Activated naive CD8-positive, alpha-beta T cell treated with anti-CD3 and anti-CD28 coated beads, Interleukin-2, amount 50 U/mL, for 24 hours (primary cell): ENCODE measurements at regions not wholly inside any gene's neighbourhood (a gene's known extent, or its start where the extent isn't known, plus 50 kb on each side); places are given as distances from the start of the nearest gene placed in this dataset.

Experiments used
- ATAC-seq: fragments of 150-1000 bp; cut with Tn5 transposase; one replicate; pipeline ENCODE4 v1.10.0; 2021
- DNase-seq: peaks from one replicate; pipeline ENCODE4 v3.0.0; 2021
- H3K27ac Mint-ChIP-seq: one replicate; pipeline ENCODE4 v1.8.0; 2021; ENCODE audit warnings: mild to moderate bottlenecking, mixed read lengths
- H3K27me3 Mint-ChIP-seq: one replicate; pipeline ENCODE4 v1.8.0; 2021; ENCODE audit warnings: mixed read lengths
- H3K36me3 Mint-ChIP-seq: one replicate; pipeline ENCODE4 v1.8.0; 2021; ENCODE audit warnings: low read depth, mixed read lengths
- H3K4me1 Mint-ChIP-seq: one replicate; pipeline ENCODE4 v1.8.0; 2021; ENCODE audit warnings: mixed read lengths
- H3K4me3 Mint-ChIP-seq: one replicate; pipeline ENCODE4 v1.8.0; 2021; ENCODE audit warnings: mild to moderate bottlenecking, moderate library complexity, mixed read lengths
- H3K9me3 Mint-ChIP-seq: one replicate; pipeline ENCODE4 v1.8.0; 2021; ENCODE audit warnings: mixed read lengths

GRCh38 chr13:73850104-73850873 lies 283.9 kb downstream of the KLF12 start:
- no peak overlapping the region for H3K4me3 Mint-ChIP-seq
- H3K36me3 Mint-ChIP-seq, result peaks cover 16% of the 10 kb centered on the region
- H3K9me3 Mint-ChIP-seq, result peaks cover 3% of the 10 kb centered on the region
- DNase-seq (no peak), ATAC-seq (no peak)
- peaks cover 29% of the 10 kb centered on the region for H3K4me1 Mint-ChIP-seq
- no peaks in the 10 kb centered on the region for H3K27me3 Mint-ChIP-seq
- H3K27ac Mint-ChIP-seq, result no peak overlapping the region

GRCh38 chr13:73849292-73849691 lies 284.9 kb downstream of the KLF12 start:
- Mint-ChIP-seq H3K27ac (no peak overlapping the region), H3K27me3 (no peaks in the 10 kb centered on the region), H3K4me3 (no peak overlapping the region), H3K9me3 (no peaks in the 10 kb centered on the region), H3K36me3 (peaks cover 13% of the 10 kb centered on the region), H3K4me1 (peaks cover 34% of the 10 kb centered on the region)
- no peak for ATAC-seq
- DNase-seq, result no peak

GRCh38 chr13:73844986-73845385 lies 289.2 kb downstream of the KLF12 start:
- no peak overlapping the region for H3K4me3 Mint-ChIP-seq
- DNase-seq, result no peak
- H3K9me3 Mint-ChIP-seq, result no peaks in the 10 kb centered on the region

GRCh38 chr13:73842626-73843025 lies 291.6 kb downstream of the KLF12 start:
- no peak for ATAC-seq
- no peak for DNase-seq
- peaks cover 21% of the 10 kb centered on the region for H3K36me3 Mint-ChIP-seq
- no peaks in the 10 kb centered on the region for H3K27me3 Mint-ChIP-seq
- no peak overlapping the region for H3K27ac Mint-ChIP-seq
- H3K4me3 Mint-ChIP-seq, result no peak overlapping the region
- no peaks in the 10 kb centered on the region for H3K9me3 Mint-ChIP-seq
- H3K4me1 Mint-ChIP-seq, result peaks cover 30% of the 10 kb centered on the region

More at GRCh38 chr13:73844986-73845385, 289.2 kb downstream of the KLF12 start:
- Mint-ChIP-seq H3K4me1 (peaks cover 31% of the 10 kb centered on the region), H3K27me3 (no peaks in the 10 kb centered on the region), H3K27ac (no peak overlapping the region), H3K36me3 (peaks cover 19% of the 10 kb centered on the region)
- ATAC-seq, result no peak

- Mint-ChIP-seq H3K4me3 (no peak overlapping the region), H3K27ac (no peak overlapping the region), H3K9me3 (no peaks in the 10 kb centered on the region), H3K4me1 (peaks cover 32% of the 10 kb centered on the region), H3K27me3 (no peaks in the 10 kb centered on the region), H3K36me3 (peaks cover 21% of the 10 kb centered on the region)
- no peak for DNase-seq
- no peak for ATAC-seq
Measured at GRCh38 chr13:73842184-73842583, 292.0 kb downstream of the KLF12 start.

- no peaks in the 10 kb centered on the region for H3K9me3 Mint-ChIP-seq
- DNase-seq, result no peak
- H3K4me3 Mint-ChIP-seq, result no peak overlapping the region
- H3K27ac Mint-ChIP-seq, result no peak overlapping the region
- ATAC-seq, result no peak
- peaks cover 11% of the 10 kb centered on the region for H3K36me3 Mint-ChIP-seq
- H3K27me3 Mint-ChIP-seq, result no peaks in the 10 kb centered on the region
- H3K4me1 Mint-ChIP-seq, result peaks cover 42% of the 10 kb centered on the region
Measured at GRCh38 chr13:73837147-73837546, 297.1 kb downstream of the KLF12 start.

- peak; percentile 40 for ATAC-seq
- no peak overlapping the region for H3K4me3 Mint-ChIP-seq
- H3K9me3 Mint-ChIP-seq, result no peaks in the 10 kb centered on the region
- peaks cover 5% of the 10 kb centered on the region for H3K36me3 Mint-ChIP-seq
- H3K27ac Mint-ChIP-seq, result no peak overlapping the region
- no peaks in the 10 kb centered on the region for H3K27me3 Mint-ChIP-seq
- no peak for DNase-seq
- H3K4me1 Mint-ChIP-seq, result peaks cover 44% of the 10 kb centered on the region
Measured at GRCh38 chr13:73835138-73835721, 299.0 kb downstream of the KLF12 start.

GRCh38 chr13:73833325-73834070 lies 300.7 kb downstream of the KLF12 start:
- Mint-ChIP-seq H3K4me3 (no peak overlapping the region), H3K27me3 (no peaks in the 10 kb centered on the region), H3K36me3 (no peaks in the 10 kb centered on the region), H3K4me1 (peaks cover 46% of the 10 kb centered on the region), H3K9me3 (no peaks in the 10 kb centered on the region), H3K27ac (no peak overlapping the region)
- DNase-seq (no peak), ATAC-seq (no peak)

- no peak overlapping the region for H3K27ac Mint-ChIP-seq
- no peak for ATAC-seq
Measured at GRCh38 chr13:73832825-73833224, 301.4 kb downstream of the KLF12 start.

GRCh38 chr13:73832128-73832588 lies 302.0 kb downstream of the KLF12 start:
- Mint-ChIP-seq H3K4me3 (no peak overlapping the region), H3K27me3 (no peaks in the 10 kb centered on the region), H3K9me3 (no peaks in the 10 kb centered on the region), H3K36me3 (no peaks in the 10 kb centered on the region), H3K27ac (peak overlapping the region; percentile 23), H3K4me1 (peaks cover 42% of the 10 kb centered on the region)
- DNase-seq (no peak), ATAC-seq (peak; percentile 66)

More at GRCh38 chr13:73832825-73833224, 301.4 kb downstream of the KLF12 start:
- Mint-ChIP-seq H3K27me3 (no peaks in the 10 kb centered on the region), H3K4me1 (peaks cover 46% of the 10 kb centered on the region), H3K9me3 (no peaks in the 10 kb centered on the region), H3K36me3 (no peaks in the 10 kb centered on the region), H3K4me3 (no peak overlapping the region)
- no peak for DNase-seq

- Mint-ChIP-seq H3K27me3 (no peaks in the 10 kb centered on the region), H3K4me3 (no peak overlapping the region), H3K4me1 (peaks cover 53% of the 10 kb centered on the region), H3K9me3 (no peaks in the 10 kb centered on the region), H3K36me3 (peaks cover 7% of the 10 kb centered on the region), H3K27ac (no peak overlapping the region)
- ATAC-seq (no peak), DNase-seq (no peak)
Measured at GRCh38 chr13:73829416-73829815, 304.8 kb downstream of the KLF12 start.

- no peaks in the 10 kb centered on the region for H3K27me3 Mint-ChIP-seq
- no peak overlapping the region for H3K27ac Mint-ChIP-seq
- DNase-seq (no peak), ATAC-seq (no peak)
- H3K4me1 Mint-ChIP-seq, result peaks cover 59% of the 10 kb centered on the region
- H3K4me3 Mint-ChIP-seq, result no peak overlapping the region
- H3K36me3 Mint-ChIP-seq, result peaks cover 7% of the 10 kb centered on the region
- no peaks in the 10 kb centered on the region for H3K9me3 Mint-ChIP-seq
Measured at GRCh38 chr13:73828811-73829210, 305.4 kb downstream of the KLF12 start.

- peaks cover 7% of the 10 kb centered on the region for H3K36me3 Mint-ChIP-seq
- no peak overlapping the region for H3K4me3 Mint-ChIP-seq
- no peak overlapping the region for H3K27ac Mint-ChIP-seq
- ATAC-seq (no peak), DNase-seq (no peak)
- no peaks in the 10 kb centered on the region for H3K9me3 Mint-ChIP-seq
- H3K27me3 Mint-ChIP-seq, result no peaks in the 10 kb centered on the region
- H3K4me1 Mint-ChIP-seq, result peaks cover 56% of the 10 kb centered on the region
Measured at GRCh38 chr13:73827434-73827833, 306.8 kb downstream of the KLF12 start.

- ATAC-seq, result no peak
- H3K27ac Mint-ChIP-seq, result no peak overlapping the region
- H3K4me1 Mint-ChIP-seq, result peaks cover 50% of the 10 kb centered on the region
Measured at GRCh38 chr13:73825143-73825542, 309.1 kb downstream of the KLF12 start.

More at GRCh38 chr13:73825143-73825542, 309.1 kb downstream of the KLF12 start:
- no peak for DNase-seq
- Mint-ChIP-seq H3K27me3 (no peaks in the 10 kb centered on the region), H3K4me3 (no peak overlapping the region), H3K36me3 (peaks cover 7% of the 10 kb centered on the region), H3K9me3 (no peaks in the 10 kb centered on the region)
